Body of pancreas (tissue), 4 donors: ENCODE measurements at regions not wholly inside any gene's neighbourhood (a gene's known extent, or its start where the extent isn't known, plus 50 kb on each side); places are given as distances from the start of the nearest gene placed in this dataset.
A peak's percentile ranks its signal among the peaks of the same experiment; 100 is the strongest.

Source experiments
- ATAC-seq: fragments of 150-250 bp; one replicate; pipeline ENCODE4 v1.9.1; 2016
- DNase-seq, 4 donors: peaks; one replicate each; pipeline ENCODE4 v3.0.0-alpha.2; 2019
- H3K27ac ChIP-seq, 4 donors: fragments of 200-600 bp; sonication (generic); 1 replicate in 3 of 4; 2 replicates in 1 of 4; pipeline versions ENCODE4 v1.5.1 to v1.6.1; 2016 to 2019; ENCODE audit warnings: mild to moderate bottlenecking in 1 of 4, mixed read lengths in 1 of 4, moderate library complexity in 1 of 4
- H3K27me3 ChIP-seq, 2 donors: fragments of 200-600 bp; sonication (generic); one replicate each; pipeline ENCODE4 v1.6.0; 2016; ENCODE audit warnings: mild to moderate bottlenecking in 1 of 2
- H3K36me3 ChIP-seq, 2 donors: fragments of 200-600 bp; sonication (generic); replicated peaks in 1 of 2; 2 replicates each; pipeline ENCODE4 v1.5.1; 2016; ENCODE audit warnings: low read depth in 2 of 2; ENCODE audit not compliant: insufficient read depth in 1 of 2
- H3K4me1 ChIP-seq: fragments of 200-600 bp; sonication (generic); one replicate; pipeline ENCODE4 v1.6.0; 2016
- H3K4me3 ChIP-seq, 2 donors: fragments of 200-600 bp; sonication (generic); 1 replicate in 1 of 2; 2 replicates in 1 of 2; pipeline ENCODE4 v1.5.1; 2016 to 2019
- H3K9me3 ChIP-seq, 3 donors: fragments of 200-600 bp; sonication (generic); 1 replicate in 2 of 3; 2 replicates in 1 of 3; pipeline ENCODE4 v1.5.1; 2016
- CTCF ChIP-seq, 7 experiments: fragments of 450-650 bp in 4 of 7; fragments of 200-600 bp in 3 of 7; sonication (generic) in 3 of 7; IDR thresholded peaks; one replicate each; pipeline ENCODE4 v1.5.1; 2016 to 2019; ENCODE audit warnings: antibody characterized with exemption in 7 of 7
- POLR2A ChIP-seq, 3 donors: fragments of 450-650 bp; IDR thresholded peaks; one replicate each; pipeline ENCODE4 v1.6.1; 2016; ENCODE audit warnings: antibody characterized with exemption in 3 of 3, mild to moderate bottlenecking in 2 of 3
- WGBS, 2 donors: methylation state at CpG; one replicate each; pipeline ENCODE4 v1.1.5; 2017; 5-methylcytosine and 5-hydroxymethylcytosine counted together
- intact Hi-C: fragments of 100-400 bp; cut with DNase I; formaldehyde crosslinking; loops from one replicate; pipeline ENCODE4 v1.15.1; 2023

GRCh38 chr15:25058080-25058785 lies 103.4 kb downstream of the SNRPN start:
- intact Hi-C loops, result no loop called here
- no peak overlapping the region for H3K27ac ChIP-seq

GRCh38 chr15:25059698-25060471 lies 105.1 kb downstream of the SNRPN start:
- no peak overlapping the region for H3K27ac ChIP-seq
- peaks cover 0 to 100% (median 29%) of the 10 kb centered on the region in 3 donors for H3K9me3 ChIP-seq
- DNase-seq (peak in 2 of 4 donors; percentile 1 to 6), ATAC-seq (no peak)
- intact Hi-C loops, result no loop called here
- H3K4me1 ChIP-seq, result no peaks in the 10 kb centered on the region
- no peak for TF ChIP-seq POLR2A (IDR thresholded peaks at IDR 0.05)
- no peak for TF ChIP-seq CTCF (IDR thresholded peaks at IDR 0.05)
- H3K36me3 ChIP-seq, result peaks cover 36 to 69% of the 10 kb centered on the region in 2 donors
- no peak overlapping the region for H3K4me3 ChIP-seq
- no peaks in the 10 kb centered on the region for H3K27me3 ChIP-seq
- 81 to 84% methylated on average over 14 to 20 of the region's 20 CpGs for WGBS, 2 donors

More at GRCh38 chr15:25058080-25058785, 103.4 kb downstream of the SNRPN start:
- H3K4me1 ChIP-seq, result no peaks in the 10 kb centered on the region
- DNase-seq (peak in 2 of 4 donors; percentile 8 to 9), ATAC-seq (no peak)
- H3K36me3 ChIP-seq, result peaks cover 50 to 59% of the 10 kb centered on the region in 2 donors
- H3K27me3 ChIP-seq, result no peaks in the 10 kb centered on the region
- no peak overlapping the region for H3K4me3 ChIP-seq
- TF ChIP-seq POLR2A (IDR thresholded peaks at IDR 0.05) (no peak), CTCF (IDR thresholded peaks at IDR 0.05) (no peak)
- peaks cover 0 to 100% (median 33%) of the 10 kb centered on the region in 3 donors for H3K9me3 ChIP-seq
- 79 to 82% methylated on average over 18 of the region's 18 CpGs for WGBS, 2 donors

- intact Hi-C loops, result no loop called here
- Histone ChIP-seq H3K27me3 (no peaks in the 10 kb centered on the region), H3K4me1 (no peaks in the 10 kb centered on the region), H3K36me3 (peaks cover 39 to 70% of the 10 kb centered on the region in 2 donors), H3K4me3 (no peak overlapping the region), H3K27ac (no peak overlapping the region), H3K9me3 (peaks cover 0 to 100% (median 27%) of the 10 kb centered on the region in 3 donors)
- DNase-seq, result peak in 1 of 4 donors; percentile 8
- 73 to 91% methylated on average over 8 of the region's 8 CpGs for whole genome bisulfite sequencing, 2 donors
- TF ChIP-seq CTCF (IDR thresholded peaks at IDR 0.05), result no peak
- no peak for TF ChIP-seq POLR2A (IDR thresholded peaks at IDR 0.05)
- no peak for ATAC-seq
Measured at GRCh38 chr15:25060472-25060803, 105.7 kb downstream of the SNRPN start.

GRCh38 chr15:25060996-25061620 lies 106.3 kb downstream of the SNRPN start:
- no peaks in the 10 kb centered on the region for H3K27me3 ChIP-seq
- intact Hi-C loops, result no loop called here
- H3K27ac ChIP-seq, result no peak overlapping the region
- peaks cover 0 to 100% (median 27%) of the 10 kb centered on the region in 3 donors for H3K9me3 ChIP-seq
- peak in 2 of 4 donors; percentile 3 to 5 for DNase-seq
- TF ChIP-seq CTCF (IDR thresholded peaks at IDR 0.05) (no peak), POLR2A (IDR thresholded peaks at IDR 0.05) (no peak)
- no peak for ATAC-seq
- H3K36me3 ChIP-seq, result peaks cover 45 to 73% of the 10 kb centered on the region in 2 donors
- 75 to 84% methylated on average over 9 to 10 of the region's 10 CpGs for WGBS, 2 donors
- H3K4me3 ChIP-seq, result no peak overlapping the region
- H3K4me1 ChIP-seq, result no peaks in the 10 kb centered on the region
